ENCODE measurements at regions not wholly inside any gene's neighbourhood (a gene's known extent, or its start where the extent isn't known, plus 50 kb on each side); places are given as distances from the start of the nearest gene placed in this dataset.

DNA sequence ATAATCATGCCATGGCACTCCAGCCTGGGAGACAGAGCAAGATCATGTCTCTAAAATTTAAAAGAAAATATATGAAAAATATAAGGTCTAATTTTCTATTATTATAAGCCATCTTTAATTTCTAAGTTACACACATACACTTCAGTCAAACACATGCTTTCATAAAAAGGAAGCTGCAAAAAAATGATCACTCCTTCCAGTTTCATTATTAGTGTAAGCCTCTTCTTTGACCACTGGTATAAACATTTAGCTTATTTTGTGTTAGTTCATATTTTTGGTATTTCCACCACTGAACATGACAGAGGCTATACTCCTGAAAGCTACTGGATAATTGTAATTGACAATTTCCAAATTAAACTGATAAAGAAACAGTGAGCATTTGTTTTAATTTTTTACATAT, 163.3 kb upstream of the USP38 start:
- no peak for DNase-seq

DNA sequence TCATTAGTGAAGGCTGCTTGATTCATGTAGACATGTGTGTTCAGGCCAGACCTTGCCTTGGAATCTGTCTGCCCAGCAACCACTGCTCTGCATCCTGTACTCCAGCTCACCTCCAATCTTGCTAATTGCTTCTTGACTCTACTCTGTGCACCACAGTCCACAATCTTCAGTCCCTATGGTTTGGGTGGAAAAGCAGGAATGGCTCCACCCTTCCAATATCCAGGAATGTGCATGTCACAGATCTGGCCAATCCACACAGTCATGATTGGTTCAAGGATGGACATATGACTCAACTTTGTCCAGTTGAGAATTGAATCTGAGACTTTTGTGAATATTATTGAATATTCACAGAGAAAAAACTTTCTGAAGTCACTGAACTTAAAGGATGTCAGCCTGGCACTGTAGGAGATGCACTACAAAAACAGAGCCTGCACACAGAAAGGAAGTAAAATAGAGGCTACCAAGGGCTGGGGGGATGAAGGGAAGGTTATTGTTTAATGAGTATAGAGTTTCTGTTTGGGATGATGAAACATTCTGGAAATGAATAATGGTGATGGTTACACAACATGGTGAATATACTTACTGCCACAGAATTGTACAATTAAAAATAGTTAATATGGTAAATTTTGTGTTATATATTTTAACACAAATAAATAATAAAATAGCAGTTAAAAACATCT, 161.3 kb upstream of the USP38 start:
- no peak for DNase-seq
- H2AFZ ChIP-seq (ENCODE audit: low read length) = no peak overlapping the region
- H3K27me3 ChIP-seq (ENCODE audit: low read length) = no peaks in the 10 kb centered on the region
- H3K4me3 ChIP-seq (ENCODE audit: low read length) = no peak overlapping the region
- H3K9me2 ChIP-seq (replicated peaks; ENCODE audit: insufficient read depth, low read length) = no peaks in the 10 kb centered on the region
- no peaks in the 10 kb centered on the region for H3K36me3 ChIP-seq (ENCODE audit: insufficient read depth, low read length)
- no peaks in the 10 kb centered on the region for H4K20me1 ChIP-seq (ENCODE audit: insufficient read depth, low read depth, low read length)
- H3K9me3 ChIP-seq (ENCODE audit: low read length) = no peaks in the 10 kb centered on the region
- H3K4me2 ChIP-seq (ENCODE audit: low read depth, low read length, poor library complexity, severe bottlenecking) = no peak overlapping the region
- H3K4me1 ChIP-seq (ENCODE audit: low read length) = no peaks in the 10 kb centered on the region
- H3K9ac ChIP-seq (ENCODE audit: low read length) = no peak overlapping the region
- H3K27ac ChIP-seq (ENCODE audit: low read length) = no peak overlapping the region
- H3K79me2 ChIP-seq (ENCODE audit: low read length) = no peaks in the 10 kb centered on the region

More for the DNA sequence above, 163.3 kb upstream of the USP38 start:
- H3K9me3 ChIP-seq (ENCODE audit: low read length) = no peaks in the 10 kb centered on the region
- H3K36me3 ChIP-seq (ENCODE audit: insufficient read depth, low read length) = no peaks in the 10 kb centered on the region
- H3K27me3 ChIP-seq (ENCODE audit: low read length) = no peaks in the 10 kb centered on the region
- no peaks in the 10 kb centered on the region for H4K20me1 ChIP-seq (ENCODE audit: insufficient read depth, low read depth, low read length)
- no peak overlapping the region for H3K27ac ChIP-seq (ENCODE audit: low read length)
- no peak overlapping the region for H3K9ac ChIP-seq (ENCODE audit: low read length)
- H3K4me3 ChIP-seq (ENCODE audit: low read length) = no peak overlapping the region
- no peaks in the 10 kb centered on the region for H3K79me2 ChIP-seq (ENCODE audit: low read length)
- no peaks in the 10 kb centered on the region for H3K4me1 ChIP-seq (ENCODE audit: low read length)
- no peak overlapping the region for H2AFZ ChIP-seq (ENCODE audit: low read length)
- H3K9me2 ChIP-seq (replicated peaks; ENCODE audit: insufficient read depth, low read length) = no peaks in the 10 kb centered on the region
- no peak overlapping the region for H3K4me2 ChIP-seq (ENCODE audit: low read depth, low read length, poor library complexity, severe bottlenecking)

DNA sequence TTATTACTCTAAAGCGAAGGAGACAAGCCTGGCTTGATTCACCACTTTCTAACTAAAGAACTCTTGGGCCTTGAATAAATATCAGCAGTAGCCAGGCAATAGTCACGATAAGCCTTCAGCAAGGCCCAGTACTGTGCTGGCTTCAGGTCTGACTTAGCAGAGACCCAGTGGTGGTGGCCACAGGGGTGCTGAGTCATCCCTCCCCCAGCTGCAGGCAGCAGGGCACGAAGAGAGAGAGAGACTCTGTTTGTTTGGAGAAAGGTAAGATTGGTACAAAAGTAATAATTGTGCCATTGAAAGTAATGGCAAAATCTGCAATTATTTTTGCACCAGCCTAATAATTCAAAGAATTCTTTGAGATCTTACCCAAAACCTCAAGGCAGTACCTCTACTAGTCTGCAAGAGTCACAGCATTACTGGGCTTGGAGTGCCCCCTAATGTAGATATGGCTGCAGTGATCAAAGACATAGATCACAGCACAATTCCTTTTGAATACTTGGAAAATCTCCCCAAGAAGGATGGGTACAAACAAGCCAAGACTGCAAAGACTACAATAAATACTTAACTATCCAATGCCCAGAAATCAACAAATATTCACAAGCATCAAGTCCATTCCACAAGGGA, 159.5 kb upstream of the USP38 start:
- H3K4me1 ChIP-seq (ENCODE audit: low read length) = no peaks in the 10 kb centered on the region
- no peak overlapping the region for H3K4me2 ChIP-seq (ENCODE audit: low read depth, low read length, poor library complexity, severe bottlenecking)
- H3K9me2 ChIP-seq (replicated peaks; ENCODE audit: insufficient read depth, low read length) = no peaks in the 10 kb centered on the region
- H3K27ac ChIP-seq (ENCODE audit: low read length) = no peak overlapping the region
- no peaks in the 10 kb centered on the region for H3K36me3 ChIP-seq (ENCODE audit: insufficient read depth, low read length)
- H3K79me2 ChIP-seq (ENCODE audit: low read length) = no peaks in the 10 kb centered on the region
- no peaks in the 10 kb centered on the region for H4K20me1 ChIP-seq (ENCODE audit: insufficient read depth, low read depth, low read length)
- H3K9me3 ChIP-seq (ENCODE audit: low read length) = no peaks in the 10 kb centered on the region; the same call in 1 of the 2 replicates
- no peaks in the 10 kb centered on the region for H3K27me3 ChIP-seq (ENCODE audit: low read length)
- H3K4me3 ChIP-seq (ENCODE audit: low read length) = no peak overlapping the region
- no peak overlapping the region for H3K9ac ChIP-seq (ENCODE audit: low read length)
- no peak overlapping the region for H2AFZ ChIP-seq (ENCODE audit: low read length)
- DNase-seq = peak; percentile 64

DNA sequence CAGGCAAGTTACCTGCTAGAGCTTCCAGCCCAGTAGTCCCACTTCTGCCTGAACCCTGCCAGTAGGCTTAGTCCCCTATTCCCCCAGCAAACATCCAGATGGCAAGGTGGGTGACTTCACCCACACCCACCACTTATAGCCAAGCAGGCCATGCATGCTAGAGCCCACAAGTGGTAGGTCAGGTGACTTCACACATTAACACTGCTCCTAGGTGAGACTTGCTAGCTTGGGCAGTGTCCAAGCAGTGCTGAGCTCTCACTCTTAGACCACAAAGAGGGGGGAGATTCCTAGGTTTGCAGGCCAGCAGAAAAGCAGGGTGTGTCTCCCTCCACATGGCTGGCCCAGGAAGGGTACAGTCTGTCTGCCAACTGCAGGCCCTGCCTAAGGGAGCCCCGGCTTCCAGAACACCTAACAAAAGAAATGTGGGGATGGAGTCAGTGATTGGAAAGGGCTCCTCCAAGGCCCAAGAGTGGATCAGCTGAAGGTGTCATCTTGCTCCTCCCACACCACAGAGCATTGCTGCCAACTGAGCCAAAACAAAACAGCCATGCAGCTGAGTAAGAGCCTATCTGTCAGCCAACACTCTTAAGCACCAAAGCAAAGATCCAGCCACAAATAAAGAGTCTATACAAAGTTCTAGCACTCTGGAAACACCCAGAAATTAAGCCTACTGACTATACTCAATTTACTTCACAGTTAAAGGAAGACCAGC, 158.1 kb upstream of the USP38 start:
- no peaks in the 10 kb centered on the region for H3K27me3 ChIP-seq (ENCODE audit: low read length)
- H3K36me3 ChIP-seq (ENCODE audit: insufficient read depth, low read length) = no peaks in the 10 kb centered on the region
- no peaks in the 10 kb centered on the region for H4K20me1 ChIP-seq (ENCODE audit: insufficient read depth, low read depth, low read length)
- H3K9me2 ChIP-seq (replicated peaks; ENCODE audit: insufficient read depth, low read length) = no peaks in the 10 kb centered on the region
- H3K9ac ChIP-seq (ENCODE audit: low read length) = no peak overlapping the region
- no peaks in the 10 kb centered on the region for H3K4me1 ChIP-seq (ENCODE audit: low read length)
- no peak for DNase-seq
- H3K27ac ChIP-seq (ENCODE audit: low read length) = no peak overlapping the region
- no peak overlapping the region for H3K4me2 ChIP-seq (ENCODE audit: low read depth, low read length, poor library complexity, severe bottlenecking)
- H3K4me3 ChIP-seq (ENCODE audit: low read length) = no peak overlapping the region
- no peaks in the 10 kb centered on the region for H3K79me2 ChIP-seq (ENCODE audit: low read length)
- no peaks in the 10 kb centered on the region; the same call in 1 of the 2 replicates for H3K9me3 ChIP-seq (ENCODE audit: low read length)
- H2AFZ ChIP-seq (ENCODE audit: low read length) = no peak overlapping the region

DNA sequence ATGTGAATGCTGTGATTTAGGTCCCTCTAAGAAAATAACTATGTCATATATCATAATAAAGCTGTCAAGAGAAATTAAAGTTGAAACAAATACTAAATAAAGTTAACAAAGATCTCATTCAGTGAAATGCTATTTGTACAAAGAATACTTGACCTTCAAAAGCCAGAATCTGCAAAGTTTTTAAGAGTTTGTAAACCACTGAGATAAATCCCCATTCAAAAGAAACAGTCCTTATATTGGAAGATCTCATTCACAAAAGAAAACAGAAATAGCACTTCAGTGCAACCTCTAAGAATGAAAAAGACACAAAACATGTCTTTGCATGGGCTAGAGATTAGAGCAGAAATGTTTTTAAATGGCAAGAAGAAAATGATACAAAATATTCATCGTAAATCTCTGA, 149.1 kb upstream of the USP38 start:
- no peak overlapping the region for H2AFZ ChIP-seq (ENCODE audit: low read length)
- H4K20me1 ChIP-seq (ENCODE audit: insufficient read depth, low read depth, low read length) = no peaks in the 10 kb centered on the region
- no peaks in the 10 kb centered on the region for H3K36me3 ChIP-seq (ENCODE audit: insufficient read depth, low read length)
- H3K4me3 ChIP-seq (ENCODE audit: low read length) = no peak overlapping the region
- no peak overlapping the region for H3K27ac ChIP-seq (ENCODE audit: low read length)
- no peaks in the 10 kb centered on the region for H3K9me2 ChIP-seq (replicated peaks; ENCODE audit: insufficient read depth, low read length)
- H3K9ac ChIP-seq (ENCODE audit: low read length) = no peak overlapping the region
- no peaks in the 10 kb centered on the region for H3K79me2 ChIP-seq (ENCODE audit: low read length)
- no peaks in the 10 kb centered on the region for H3K4me1 ChIP-seq (ENCODE audit: low read length)
- no peak overlapping the region for H3K4me2 ChIP-seq (ENCODE audit: low read depth, low read length, poor library complexity, severe bottlenecking)
- no peaks in the 10 kb centered on the region for H3K27me3 ChIP-seq (ENCODE audit: low read length)
- no peaks in the 10 kb centered on the region for H3K9me3 ChIP-seq (ENCODE audit: low read length)
- DNase-seq = no peak

DNA sequence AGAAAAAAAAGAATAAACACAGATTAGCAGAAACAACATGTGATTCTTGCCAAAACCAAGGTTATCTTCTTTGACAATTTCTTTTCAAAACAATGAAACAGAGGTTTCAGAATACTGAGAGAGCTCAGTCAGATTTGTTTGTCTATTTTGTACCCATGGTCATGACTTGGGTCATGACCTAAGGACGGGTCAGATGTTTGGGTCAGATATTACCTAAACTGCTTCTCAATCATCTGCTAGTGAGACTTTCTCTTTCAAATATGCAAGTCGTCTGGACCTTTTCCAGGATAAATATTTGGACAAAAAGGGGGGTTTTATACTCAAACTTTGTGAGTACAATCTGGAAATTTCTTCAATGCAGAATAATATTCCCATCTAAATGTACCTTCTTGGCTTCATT, 148.3 kb upstream of the USP38 start:
- Histone ChIP-seq H3K36me3 (ENCODE audit: insufficient read depth, low read length) (no peaks in the 10 kb centered on the region), H3K27ac (ENCODE audit: low read length) (no peak overlapping the region), H3K27me3 (ENCODE audit: low read length) (no peaks in the 10 kb centered on the region), H2AFZ (ENCODE audit: low read length) (no peak overlapping the region), H3K4me1 (ENCODE audit: low read length) (no peaks in the 10 kb centered on the region), H4K20me1 (ENCODE audit: insufficient read depth, low read depth, low read length) (no peaks in the 10 kb centered on the region), H3K9me3 (ENCODE audit: low read length) (no peaks in the 10 kb centered on the region), H3K79me2 (ENCODE audit: low read length) (no peaks in the 10 kb centered on the region), H3K9me2 (replicated peaks; ENCODE audit: insufficient read depth, low read length) (no peaks in the 10 kb centered on the region), H3K4me3 (ENCODE audit: low read length) (no peak overlapping the region), H3K4me2 (ENCODE audit: low read depth, low read length, poor library complexity, severe bottlenecking) (no peak overlapping the region), H3K9ac (ENCODE audit: low read length) (no peak overlapping the region)
- DNase-seq = no peak

DNA sequence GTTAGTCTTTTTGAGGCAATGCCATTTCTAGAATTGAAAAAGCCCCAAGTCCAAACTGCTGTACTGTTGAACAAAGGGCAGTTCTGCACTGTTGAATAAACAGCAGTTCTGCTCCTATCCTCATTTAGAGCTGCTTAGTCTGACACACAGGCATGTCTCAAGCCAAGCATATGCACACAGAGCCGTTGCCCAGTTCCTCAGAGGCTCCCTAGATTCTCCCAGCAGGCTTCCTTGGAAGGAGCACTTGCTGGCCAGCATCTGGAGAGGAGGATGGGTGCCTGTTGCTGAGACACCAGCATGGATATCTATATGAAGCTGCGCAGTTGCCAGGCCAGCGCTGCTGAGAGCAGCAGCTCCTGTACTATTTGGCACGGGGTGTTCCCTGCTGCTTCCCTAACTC, 138.3 kb upstream of the USP38 start:
- no peak overlapping the region for H3K27ac ChIP-seq (ENCODE audit: low read length)
- no peaks in the 10 kb centered on the region for H3K27me3 ChIP-seq (ENCODE audit: low read length)
- no peak overlapping the region for H3K4me2 ChIP-seq (ENCODE audit: low read depth, low read length, poor library complexity, severe bottlenecking)
- DNase-seq = no peak
- H3K79me2 ChIP-seq (ENCODE audit: low read length) = no peaks in the 10 kb centered on the region
- no peak overlapping the region for H2AFZ ChIP-seq (ENCODE audit: low read length)
- no peaks in the 10 kb centered on the region for H3K36me3 ChIP-seq (ENCODE audit: insufficient read depth, low read length)
- no peak overlapping the region for H3K4me3 ChIP-seq (ENCODE audit: low read length)
- no peaks in the 10 kb centered on the region for H3K4me1 ChIP-seq (ENCODE audit: low read length)
- H3K9me3 ChIP-seq (ENCODE audit: low read length) = no peaks in the 10 kb centered on the region
- no peak overlapping the region for H3K9ac ChIP-seq (ENCODE audit: low read length)
- H4K20me1 ChIP-seq (ENCODE audit: insufficient read depth, low read depth, low read length) = no peaks in the 10 kb centered on the region
- no peaks in the 10 kb centered on the region for H3K9me2 ChIP-seq (replicated peaks; ENCODE audit: insufficient read depth, low read length)

DNA sequence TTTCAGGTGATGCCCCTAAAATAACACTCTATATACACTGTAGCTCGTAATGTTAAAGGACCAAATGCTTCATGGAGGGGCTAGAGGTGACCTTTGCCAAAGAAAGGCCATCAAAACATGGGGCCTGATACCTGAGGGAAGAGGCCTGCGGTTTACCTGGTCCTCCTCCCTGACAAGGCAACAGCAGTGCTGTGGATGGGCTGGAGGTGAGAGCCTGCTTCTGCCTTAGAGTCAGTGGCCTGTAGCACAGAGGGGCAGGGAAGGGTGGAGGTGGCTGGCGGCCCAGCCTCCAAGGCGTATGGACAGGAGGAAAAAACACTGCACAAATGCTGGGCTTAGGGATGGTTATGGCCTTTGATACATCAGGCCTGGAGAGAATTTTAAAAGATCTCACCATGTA, 137.8 kb upstream of the USP38 start:
- Histone ChIP-seq H3K27ac (ENCODE audit: low read length) (no peak overlapping the region), H2AFZ (ENCODE audit: low read length) (no peak overlapping the region), H3K27me3 (ENCODE audit: low read length) (no peaks in the 10 kb centered on the region), H3K4me3 (ENCODE audit: low read length) (no peak overlapping the region), H3K36me3 (ENCODE audit: insufficient read depth, low read length) (no peaks in the 10 kb centered on the region), H4K20me1 (ENCODE audit: insufficient read depth, low read depth, low read length) (no peaks in the 10 kb centered on the region), H3K4me2 (ENCODE audit: low read depth, low read length, poor library complexity, severe bottlenecking) (no peak overlapping the region), H3K9me3 (ENCODE audit: low read length) (no peaks in the 10 kb centered on the region), H3K9ac (ENCODE audit: low read length) (no peak overlapping the region), H3K4me1 (ENCODE audit: low read length) (no peaks in the 10 kb centered on the region), H3K9me2 (replicated peaks; ENCODE audit: insufficient read depth, low read length) (no peaks in the 10 kb centered on the region), H3K79me2 (ENCODE audit: low read length) (no peaks in the 10 kb centered on the region)
- no peak for DNase-seq

Data from Karpas-422 (cell line).